Amygdala (tissue), 56 donors: ENCODE measurements at regions not wholly inside any gene's neighbourhood (a gene's known extent, or its start where the extent isn't known, plus 50 kb on each side); places are given as distances from the start of the nearest gene placed in this dataset.

Experiments
- DNase-seq, 56 donors: peaks; one replicate each; lab custom pipeline; 2025; lab: John Stamatoyannopoulos, UW

DNA sequence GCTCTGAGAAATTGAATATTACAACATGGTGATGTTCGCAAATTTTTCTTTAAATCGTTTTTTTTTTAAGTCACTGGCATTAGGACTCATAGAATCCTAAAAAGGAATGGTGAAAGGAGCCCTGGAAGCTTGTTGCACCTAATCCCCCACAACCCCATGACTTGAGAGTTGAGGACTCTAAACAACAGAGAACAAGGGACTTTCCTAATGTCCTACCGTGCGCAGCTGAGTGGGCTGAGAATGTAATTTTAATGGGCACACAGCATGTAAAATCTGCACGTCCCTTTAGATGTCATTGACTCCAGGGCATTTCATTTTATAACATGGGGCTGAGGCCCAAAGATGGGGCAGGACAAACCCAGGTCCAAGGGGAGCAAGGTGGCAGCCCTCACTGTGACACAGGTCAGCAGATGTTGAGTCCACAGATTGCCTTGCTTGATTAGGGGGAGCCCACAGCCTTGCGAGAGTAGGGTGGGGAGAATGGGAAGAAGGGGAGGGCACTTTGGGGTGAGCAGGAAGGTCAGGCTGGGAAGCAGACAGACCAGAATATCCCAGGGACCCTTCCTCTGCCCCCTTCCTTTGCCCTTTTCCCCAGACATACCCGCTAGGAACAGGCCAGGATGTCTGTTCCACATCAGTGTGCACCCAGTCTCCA lies 208.4 kb upstream of the ZMIZ1 start:
- no peak for DNase-seq

DNA sequence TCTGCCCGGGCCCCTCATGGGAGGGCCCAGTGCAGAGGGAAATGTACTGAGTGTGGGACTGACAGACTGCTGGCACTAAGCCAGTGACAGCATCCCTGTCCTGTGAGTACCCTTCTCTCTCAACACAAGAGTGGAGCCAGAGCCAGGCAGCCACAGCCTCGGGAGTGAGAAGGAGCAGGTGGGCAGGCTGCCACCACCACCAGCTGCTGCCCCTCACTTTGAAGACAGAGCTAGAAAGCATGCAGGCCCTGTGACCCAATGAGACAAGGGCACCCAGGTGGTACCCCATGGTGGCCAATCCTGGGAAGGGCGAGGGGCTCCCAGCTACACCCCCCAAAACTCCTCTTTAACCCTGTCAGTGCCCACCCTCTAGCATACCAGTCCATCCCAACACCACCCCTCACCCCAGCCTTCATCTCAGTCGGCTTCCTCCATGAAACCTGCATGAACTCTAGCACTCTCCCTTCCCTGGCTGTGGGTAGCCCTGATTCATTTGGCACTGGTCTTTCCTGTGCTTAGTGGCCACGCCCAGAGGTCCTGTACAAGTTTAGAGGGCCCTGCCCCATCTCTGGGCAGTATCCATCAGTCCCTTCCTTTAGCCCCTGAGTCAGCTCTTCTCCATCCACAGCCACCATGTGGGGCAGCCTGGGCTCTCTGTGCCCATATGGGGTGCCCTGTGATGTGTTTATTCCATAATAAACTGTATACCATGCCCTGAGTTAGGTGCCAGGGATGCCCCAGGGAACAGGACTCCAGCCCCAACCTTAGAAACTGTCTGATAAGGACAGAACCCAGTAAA lies 207.0 kb upstream of the ZMIZ1 start:
- peak in 6 of 56 donors; percentile 5 to 29 (median 12) for DNase-seq

DNA sequence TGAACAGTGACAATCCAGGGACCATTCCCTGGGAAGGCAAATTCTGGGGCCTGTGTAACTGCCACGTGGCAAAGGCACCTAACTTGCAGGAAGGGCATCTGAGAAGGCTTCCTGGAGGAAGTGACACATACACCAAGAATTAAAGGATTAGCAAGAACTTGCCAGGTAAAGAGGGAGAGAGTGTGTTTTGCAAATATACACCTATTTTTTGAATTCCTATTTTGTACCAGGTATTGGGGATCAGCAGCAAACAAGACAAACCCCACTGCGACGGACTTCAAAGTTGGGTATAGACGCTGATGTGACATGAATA lies 206.5 kb upstream of the ZMIZ1 start:
- DNase-seq: no peak

GRCh38 chr10:78863140-78863905 lies 205.4 kb upstream of the ZMIZ1 start:
- DNase-seq: no peak

DNA sequence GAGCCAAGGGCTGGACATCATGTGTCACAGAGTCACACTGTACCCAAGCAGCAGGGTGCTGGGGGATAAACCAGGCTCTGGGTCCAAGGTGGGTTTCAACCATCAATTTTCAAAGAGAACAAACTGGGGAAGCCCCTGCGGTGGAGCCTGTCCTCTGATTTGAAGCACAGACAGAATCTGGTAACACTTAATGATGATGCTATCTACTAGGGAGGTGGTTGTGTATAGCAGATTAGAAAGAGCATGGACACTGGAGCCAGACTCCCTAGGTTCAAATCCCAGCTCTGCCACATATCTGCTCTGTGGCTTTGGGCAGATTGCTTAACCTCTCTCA lies 204.9 kb upstream of the ZMIZ1 start:
- DNase-seq: no peak

DNA sequence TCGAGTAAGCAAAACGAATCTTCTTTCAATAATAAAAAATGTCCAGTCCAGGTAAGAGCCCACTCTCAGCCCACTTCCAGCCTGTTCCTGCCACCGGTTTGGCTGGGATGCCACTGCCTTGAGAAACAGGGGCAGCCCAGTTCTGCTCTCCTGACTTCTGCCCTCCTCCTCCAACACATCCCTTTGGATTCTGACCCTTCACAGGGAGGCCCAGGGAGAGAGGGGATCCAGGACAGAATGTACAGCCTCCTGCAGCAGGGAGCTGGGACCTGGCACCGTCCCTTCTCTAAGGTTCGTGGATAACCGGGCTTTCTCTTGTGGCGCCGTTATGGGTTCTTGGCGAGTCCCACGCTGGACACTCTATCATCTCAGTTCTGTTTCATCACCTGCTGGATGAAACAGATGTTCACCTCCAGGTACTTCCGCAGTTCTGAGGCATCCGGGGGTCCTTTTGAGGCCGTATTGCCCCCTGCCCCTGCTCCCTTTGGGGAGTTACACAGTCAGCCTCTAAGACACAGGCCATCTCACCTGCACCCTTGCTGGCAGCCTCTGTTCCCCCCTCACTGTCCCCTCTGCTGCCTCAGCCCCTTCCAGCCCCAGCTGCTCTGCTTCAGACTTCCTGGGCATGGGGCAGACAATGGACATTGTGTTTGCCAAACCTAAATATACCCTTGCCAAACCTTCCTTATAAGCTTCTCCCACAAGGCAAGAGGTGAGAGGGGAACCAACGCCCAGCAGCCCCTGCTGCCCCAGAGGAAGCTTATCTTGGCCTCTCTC lies 203.8 kb upstream of the ZMIZ1 start:
- no peak for DNase-seq

DNA sequence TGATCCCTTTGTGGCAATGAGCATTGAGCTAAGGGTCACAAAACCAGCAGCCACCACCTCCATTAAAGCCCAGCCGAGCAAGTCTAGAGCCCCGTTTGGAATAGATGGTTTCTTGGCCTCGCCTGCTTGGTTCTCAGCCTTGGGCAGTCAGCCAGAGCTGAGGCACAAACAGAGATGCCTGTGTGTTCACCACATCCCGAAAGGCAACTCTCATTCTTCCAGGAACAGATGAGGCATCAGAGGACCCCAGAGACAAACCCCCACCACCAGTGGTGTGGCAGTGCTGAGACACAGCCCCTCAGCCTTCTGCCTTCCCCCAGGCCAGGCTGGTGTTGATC lies 203.3 kb upstream of the ZMIZ1 start:
- DNase-seq: peak in 27 of 56 donors; percentile 7 to 67 (median 27)

DNA sequence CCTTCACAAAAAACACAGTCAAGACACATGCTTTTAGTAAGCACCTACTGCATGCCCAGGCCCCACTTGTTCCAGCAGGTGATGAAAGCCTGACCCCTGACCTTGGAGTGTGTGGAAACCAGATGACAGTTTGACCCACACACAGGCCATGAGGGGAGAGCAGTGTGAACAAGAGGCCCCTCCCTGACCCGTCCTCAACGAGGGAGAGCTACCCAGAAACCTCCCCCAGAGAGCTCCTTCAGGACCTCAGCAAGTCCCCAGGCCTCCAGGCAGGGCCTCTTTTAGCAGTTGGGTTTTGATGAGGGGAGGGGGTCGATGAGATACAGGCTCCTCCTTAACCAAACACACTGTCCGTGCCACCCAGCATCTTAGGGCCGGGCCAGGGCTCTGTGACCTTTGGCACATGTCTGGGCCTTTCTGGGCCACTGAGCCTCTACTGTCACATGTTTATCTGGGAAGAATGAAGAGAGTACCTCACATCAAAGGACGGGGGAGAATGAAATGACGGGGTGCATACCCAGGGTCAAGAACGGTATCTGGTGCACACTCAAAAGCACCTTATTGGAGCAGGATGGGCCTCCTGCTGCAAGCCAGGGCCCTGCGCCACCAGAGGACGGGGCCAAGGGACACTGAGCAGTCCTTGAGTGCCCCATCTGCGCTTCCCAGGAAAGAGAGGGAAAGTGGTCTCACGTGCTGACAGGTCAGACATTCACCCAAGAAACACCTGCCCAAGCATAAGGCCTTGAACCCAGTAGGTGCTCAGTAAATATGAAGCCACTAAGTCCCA lies 202.6 kb upstream of the ZMIZ1 start:
- no peak for DNase-seq

DNA sequence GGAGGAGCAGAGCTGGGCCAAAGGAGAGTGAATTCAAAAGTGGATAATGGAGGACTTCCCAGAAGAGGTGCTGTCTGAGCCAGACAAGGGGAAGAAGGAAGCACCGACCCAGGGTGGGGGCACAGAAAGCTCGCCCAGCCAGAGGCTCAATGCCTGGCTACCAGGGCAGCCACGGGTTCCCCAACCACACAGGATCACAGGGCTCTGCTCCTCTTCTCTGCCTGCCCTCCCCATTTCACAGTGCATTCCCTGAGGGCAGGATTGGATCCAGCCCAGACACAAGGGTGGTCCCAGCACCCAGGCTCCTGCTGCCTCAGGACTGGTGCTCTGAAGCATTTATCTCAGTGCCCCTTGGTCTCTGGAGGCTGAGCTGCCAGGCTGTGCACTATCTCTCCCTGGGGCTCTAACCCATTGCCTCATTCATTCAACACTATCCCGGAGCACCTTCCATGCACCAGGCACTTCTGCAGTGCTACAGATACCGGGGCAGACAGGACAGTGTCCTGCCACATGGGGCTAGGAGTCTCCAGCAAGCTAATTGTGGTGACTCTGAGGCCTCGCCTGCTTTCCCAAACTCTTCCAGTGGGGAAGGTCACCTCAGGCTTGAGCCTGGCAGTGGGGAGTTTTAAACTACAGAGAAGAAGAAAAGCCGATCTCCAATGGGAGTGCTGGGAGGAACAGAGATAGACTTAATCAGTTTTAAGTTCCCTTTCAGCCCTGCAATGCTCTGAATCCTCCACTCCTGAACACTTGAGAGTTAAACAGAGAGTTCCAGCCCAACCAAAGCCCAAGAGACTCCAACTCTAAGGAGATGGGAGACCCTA lies 201.8 kb upstream of the ZMIZ1 start:
- DNase-seq: no peak

GRCh38 chr10:78867555-78867939 lies 201.2 kb upstream of the ZMIZ1 start:
- DNase-seq: no peak

- no peak for DNase-seq
Observed at GRCh38 chr10:78868048-78868447, 200.7 kb upstream of the ZMIZ1 start.

DNA sequence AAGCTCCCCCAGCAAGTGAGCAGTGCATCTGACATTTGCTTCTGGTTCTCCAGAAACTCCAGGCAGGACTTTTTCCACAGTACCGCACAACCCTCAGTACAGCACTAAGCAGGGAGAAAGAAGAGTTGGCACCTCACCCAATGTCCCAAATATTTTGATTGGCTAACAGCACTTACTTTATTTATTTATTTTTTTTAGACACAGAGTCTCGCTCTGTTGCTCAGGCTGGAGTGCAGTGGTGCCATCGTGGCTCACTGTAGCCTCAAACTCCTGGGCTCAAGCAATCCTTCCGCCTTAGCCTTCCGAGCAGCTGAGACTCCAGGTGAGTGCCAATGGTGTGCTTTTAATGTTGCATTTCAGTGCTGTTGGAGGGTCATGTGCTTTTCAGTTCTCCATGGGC lies 200.3 kb upstream of the ZMIZ1 start:
- DNase-seq: no peak

DNA sequence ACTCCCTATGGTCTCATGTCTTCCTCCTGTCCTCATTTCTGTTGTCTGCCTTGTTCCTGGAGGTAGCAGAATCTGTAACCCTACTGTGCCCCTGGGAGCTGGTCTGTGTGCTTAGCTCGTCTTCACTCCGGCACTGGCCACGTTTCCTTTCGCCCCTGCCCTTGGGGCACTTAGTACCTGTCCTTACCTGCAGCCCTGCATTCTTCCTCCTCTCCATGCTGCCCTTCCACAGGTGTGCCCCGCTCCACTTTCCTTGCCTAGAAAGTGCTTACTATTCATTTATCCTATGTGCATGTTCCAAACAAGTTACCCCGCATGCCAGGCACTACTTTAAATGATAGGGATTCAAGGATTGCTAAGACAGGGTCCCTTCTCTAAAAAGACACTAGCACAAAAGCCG lies 199.9 kb upstream of the ZMIZ1 start:
- DNase-seq: no peak

DNA sequence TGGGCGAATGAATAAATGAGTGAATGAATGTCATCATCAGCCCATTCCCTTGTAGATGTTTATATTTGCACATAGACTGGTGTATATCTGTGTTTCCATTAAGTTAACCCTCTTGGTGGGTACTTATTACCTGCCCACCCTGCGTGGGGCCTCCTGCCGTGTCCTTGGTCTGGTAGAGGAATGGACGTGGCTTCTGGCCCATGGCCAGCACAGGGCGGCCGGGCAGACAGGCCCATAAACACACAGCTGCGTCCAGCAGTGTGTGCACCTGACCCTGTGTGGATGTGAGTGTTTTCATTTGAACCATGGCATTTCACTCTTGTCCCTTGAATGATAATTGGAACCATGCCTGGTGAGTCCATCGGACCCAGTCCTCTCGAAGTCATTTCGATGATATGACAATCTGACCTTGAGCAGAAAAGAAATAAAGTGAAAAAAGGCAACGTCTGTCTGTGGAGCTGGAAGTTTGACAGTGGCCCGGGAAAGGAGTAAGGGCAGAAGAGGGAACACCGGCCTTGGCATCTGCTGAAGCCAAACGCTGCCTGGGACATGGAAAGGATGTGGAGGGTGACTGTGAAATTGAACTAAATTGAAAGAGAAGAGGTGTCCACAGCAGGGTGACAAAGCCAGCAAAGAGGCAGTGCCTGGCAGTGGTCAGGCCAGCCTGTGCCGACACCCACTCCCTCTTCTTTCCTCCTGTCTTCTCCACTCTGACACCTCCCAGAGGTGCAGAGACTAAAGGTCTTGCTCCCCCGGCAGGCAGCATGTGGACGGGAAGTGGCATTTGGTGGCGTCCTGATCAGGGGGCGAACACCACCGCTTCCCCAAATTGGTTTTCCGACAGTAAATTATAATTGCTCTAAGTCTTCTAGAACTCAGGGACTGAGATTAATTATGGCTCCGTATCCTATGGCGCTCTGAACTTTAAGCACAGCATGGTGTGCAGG lies 199.0 kb upstream of the ZMIZ1 start:
- no peak for DNase-seq

DNA sequence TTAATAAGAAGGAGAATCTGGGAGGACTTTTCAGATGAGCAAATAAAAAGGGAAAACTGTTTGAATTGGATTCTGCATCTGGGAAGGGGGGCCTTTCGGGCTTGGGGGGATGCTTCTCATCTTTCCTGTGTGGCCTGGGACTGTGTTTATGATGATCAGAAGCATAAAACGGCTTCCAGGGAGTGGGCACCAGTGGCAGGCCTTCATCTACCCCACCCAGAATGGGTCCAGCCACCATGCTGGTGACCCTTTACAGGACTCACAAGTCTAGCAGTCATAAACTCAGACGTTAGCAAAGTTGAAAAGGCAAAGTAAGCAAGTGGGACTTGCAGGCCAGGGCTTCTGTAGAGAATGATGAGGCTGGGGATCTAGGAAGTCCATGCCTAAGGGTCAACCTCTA lies 198.3 kb upstream of the ZMIZ1 start:
- DNase-seq: no peak

- DNase-seq: no peak
Observed at GRCh38 chr10:78871796-78872195, 197.0 kb upstream of the ZMIZ1 start.

- no peak for DNase-seq
Observed at GRCh38 chr10:78873413-78873812, 195.4 kb upstream of the ZMIZ1 start.

DNA sequence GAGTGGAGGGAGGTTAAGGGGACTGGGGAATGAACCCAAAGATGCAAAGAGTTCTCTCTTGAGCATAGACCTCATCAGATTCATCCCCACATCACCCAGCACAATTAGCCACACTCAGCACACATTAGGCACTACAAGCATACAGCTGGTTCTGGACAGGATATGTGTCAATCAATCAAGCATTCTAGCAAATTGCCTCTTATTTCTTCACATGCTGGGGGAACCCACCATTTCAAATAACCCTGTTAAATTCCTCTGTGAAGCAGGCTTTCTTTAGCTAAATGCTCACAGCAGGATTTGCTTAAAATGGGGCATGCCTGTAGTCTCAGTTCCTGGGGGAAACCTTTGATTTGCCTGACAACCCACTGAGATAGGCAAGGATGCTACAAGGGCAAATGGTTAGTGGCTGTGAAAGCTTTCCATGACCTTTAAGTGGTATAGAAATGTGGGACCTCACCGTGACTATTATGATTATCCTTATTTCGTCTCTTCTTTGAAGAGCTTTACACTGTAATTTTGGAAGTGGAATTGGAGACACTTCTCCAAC lies 193.4 kb upstream of the ZMIZ1 start:
- no peak for DNase-seq
